ENCODE measurements at regions not wholly inside any gene's neighbourhood (a gene's known extent, or its start where the extent isn't known, plus 50 kb on each side); places are given as distances from the start of the nearest gene placed in this dataset.
"Not testable (repeated sequence)": the region's sequence is repeated elsewhere in the genome, so short reads cannot be mapped to it uniquely, and the experiment has no call there.

DNA sequence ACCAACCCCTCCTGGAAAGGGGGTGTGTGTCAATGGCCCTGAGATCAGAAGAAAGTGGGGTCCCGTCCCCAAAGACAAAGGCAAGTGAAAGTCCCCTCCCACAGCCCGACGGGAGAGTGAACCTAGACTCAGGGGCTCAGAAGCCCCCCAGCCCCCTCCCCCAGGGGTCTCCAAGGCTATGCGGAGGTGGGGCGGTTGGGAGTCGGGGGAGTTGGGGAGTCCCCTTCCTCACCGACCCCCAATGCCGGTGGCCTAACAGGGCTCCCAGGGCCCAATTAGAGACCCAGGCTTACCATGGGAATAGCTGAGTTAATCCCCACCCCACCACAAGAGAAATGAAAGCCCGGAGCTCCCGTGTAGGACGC is 105.4 kb downstream of the SPATA31A6 start:
- H3K27ac Mint-ChIP-seq; intact Hi-C loops (cut with micrococcal nuclease); DNase-seq; H3K36me3 Mint-ChIP-seq; H3K27me3 Mint-ChIP-seq; CTCF ChIA-PET; H3K9me3 Mint-ChIP-seq; H3K4me3 Mint-ChIP-seq; POLR2A ChIA-PET; H3K4me1 Mint-ChIP-seq (ENCODE audit: low read depth): not testable (repeated sequence)

DNA sequence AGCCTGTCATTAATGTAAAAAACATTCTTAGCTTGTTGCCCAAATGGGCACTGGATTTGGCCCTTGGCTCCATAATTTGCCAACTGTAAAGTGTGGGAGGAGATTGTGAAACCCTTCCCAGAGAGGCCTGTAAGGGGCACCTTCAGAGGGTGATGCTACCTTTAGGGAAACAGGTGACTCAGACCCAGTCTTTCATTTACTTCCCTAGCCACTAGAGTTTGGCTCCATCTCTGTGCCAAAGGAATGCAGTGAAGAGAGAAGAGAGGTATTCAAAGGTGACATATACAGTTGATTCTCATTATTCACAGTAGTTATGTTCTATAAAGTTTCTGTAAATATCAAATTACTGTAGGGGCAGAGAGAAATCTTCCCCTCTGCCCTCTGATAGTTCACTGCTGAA is 116.7 kb downstream of the SPATA31A6 start:
- intact Hi-C loops (cut with micrococcal nuclease); POLR2A ChIA-PET; H3K27me3 Mint-ChIP-seq; H3K4me3 Mint-ChIP-seq; CTCF ChIA-PET; H3K9me3 Mint-ChIP-seq; H3K27ac Mint-ChIP-seq; DNase-seq; H3K4me1 Mint-ChIP-seq (ENCODE audit: low read depth); H3K36me3 Mint-ChIP-seq: not testable (repeated sequence)

DNA sequence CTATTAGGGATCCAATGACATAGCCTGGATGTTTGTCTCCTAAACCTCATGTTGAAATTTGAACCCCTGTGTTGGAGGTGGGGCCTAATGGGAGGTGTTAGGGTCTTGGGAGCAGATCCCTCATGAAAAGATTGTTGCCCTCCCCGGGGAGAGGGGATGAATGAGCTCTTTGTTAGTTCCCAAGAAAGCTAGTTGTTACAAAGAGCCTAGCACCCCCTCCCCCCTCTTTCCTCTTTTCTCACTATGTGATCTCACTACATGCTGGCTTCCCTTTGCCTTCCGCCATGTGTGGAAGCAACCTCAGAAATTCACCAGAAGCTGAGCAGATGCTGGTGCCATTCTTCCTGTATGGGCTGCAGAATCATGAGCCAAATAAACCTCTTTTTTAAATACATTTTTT is 123.2 kb downstream of the SPATA31A6 start:
- H3K9me3 Mint-ChIP-seq = not testable (repeated sequence)

GRCh38 chr9:42307449-42307848 is 124.0 kb downstream of the SPATA31A6 start:
- H3K4me1 Mint-ChIP-seq (ENCODE audit: low read depth); H3K27me3 Mint-ChIP-seq; H3K27ac Mint-ChIP-seq; H3K9me3 Mint-ChIP-seq; H3K36me3 Mint-ChIP-seq; intact Hi-C loops (cut with micrococcal nuclease); H3K4me3 Mint-ChIP-seq; DNase-seq; CTCF ChIA-PET; POLR2A ChIA-PET: not testable (repeated sequence)

More for the DNA sequence above, 123.2 kb downstream of the SPATA31A6 start:
- H3K27ac Mint-ChIP-seq; CTCF ChIA-PET; H3K4me3 Mint-ChIP-seq; H3K4me1 Mint-ChIP-seq (ENCODE audit: low read depth); POLR2A ChIA-PET; H3K36me3 Mint-ChIP-seq; DNase-seq; H3K27me3 Mint-ChIP-seq; intact Hi-C loops (cut with micrococcal nuclease): not testable (repeated sequence)

DNA sequence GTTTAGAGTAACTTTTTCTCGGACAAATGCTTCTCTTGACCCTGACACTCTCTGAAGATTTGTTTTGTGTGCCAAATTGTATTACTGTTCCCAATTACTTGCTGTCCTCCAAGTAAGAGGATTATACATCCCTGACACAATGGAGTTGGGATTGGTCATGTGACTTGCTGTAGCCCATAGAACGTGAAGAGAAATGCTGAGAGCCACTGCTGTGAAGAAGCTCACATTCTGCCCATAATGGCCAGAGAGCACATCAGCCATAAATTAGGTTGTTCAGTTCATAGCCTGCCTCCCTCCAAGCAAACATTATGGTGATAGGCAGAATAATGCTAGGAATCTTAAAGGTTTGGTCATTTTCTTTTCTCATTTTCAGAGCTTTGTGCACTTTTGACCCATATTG is 127.5 kb downstream of the SPATA31A6 start:
- DNase-seq; H3K4me1 Mint-ChIP-seq (ENCODE audit: low read depth); H3K27ac Mint-ChIP-seq; H3K4me3 Mint-ChIP-seq; intact Hi-C loops (cut with micrococcal nuclease); CTCF ChIA-PET; POLR2A ChIA-PET; H3K9me3 Mint-ChIP-seq; H3K27me3 Mint-ChIP-seq; H3K36me3 Mint-ChIP-seq: not testable (repeated sequence)

GRCh38 chr9:42316026-42316425 is 132.6 kb downstream of the SPATA31A6 start:
- H3K27me3 Mint-ChIP-seq; H3K4me3 Mint-ChIP-seq; H3K4me1 Mint-ChIP-seq (ENCODE audit: low read depth); intact Hi-C loops (cut with micrococcal nuclease); H3K27ac Mint-ChIP-seq; CTCF ChIA-PET; H3K9me3 Mint-ChIP-seq; H3K36me3 Mint-ChIP-seq; DNase-seq; POLR2A ChIA-PET: not testable (repeated sequence)

- H3K36me3 Mint-ChIP-seq; POLR2A ChIA-PET; H3K27me3 Mint-ChIP-seq; H3K4me1 Mint-ChIP-seq (ENCODE audit: low read depth); DNase-seq; H3K4me3 Mint-ChIP-seq; intact Hi-C loops (cut with micrococcal nuclease); CTCF ChIA-PET; H3K27ac Mint-ChIP-seq; H3K9me3 Mint-ChIP-seq: not testable (repeated sequence)
These were observed 134.2 kb downstream of the SPATA31A6 start for GRCh38 chr9:42317677-42318076.

- H3K27ac Mint-ChIP-seq; H3K36me3 Mint-ChIP-seq; CTCF ChIA-PET; H3K4me3 Mint-ChIP-seq; H3K4me1 Mint-ChIP-seq (ENCODE audit: low read depth); H3K27me3 Mint-ChIP-seq; POLR2A ChIA-PET; H3K9me3 Mint-ChIP-seq; DNase-seq; intact Hi-C loops (cut with micrococcal nuclease): not testable (repeated sequence)
These were observed 139.8 kb downstream of the SPATA31A6 start for GRCh38 chr9:42323084-42323809.

GRCh38 chr9:42325142-42325541 is 141.7 kb downstream of the SPATA31A6 start:
- H3K4me3 Mint-ChIP-seq; DNase-seq; H3K4me1 Mint-ChIP-seq (ENCODE audit: low read depth); H3K27me3 Mint-ChIP-seq; intact Hi-C loops (cut with micrococcal nuclease); POLR2A ChIA-PET; H3K27ac Mint-ChIP-seq; H3K36me3 Mint-ChIP-seq; H3K9me3 Mint-ChIP-seq; CTCF ChIA-PET: not testable (repeated sequence)

- H3K27ac Mint-ChIP-seq; POLR2A ChIA-PET; DNase-seq; H3K36me3 Mint-ChIP-seq; H3K4me3 Mint-ChIP-seq; CTCF ChIA-PET; H3K4me1 Mint-ChIP-seq (ENCODE audit: low read depth); intact Hi-C loops (cut with micrococcal nuclease); H3K9me3 Mint-ChIP-seq; H3K27me3 Mint-ChIP-seq: not testable (repeated sequence)
These were observed 142.1 kb downstream of the SPATA31A6 start for GRCh38 chr9:42325561-42325960.

DNA sequence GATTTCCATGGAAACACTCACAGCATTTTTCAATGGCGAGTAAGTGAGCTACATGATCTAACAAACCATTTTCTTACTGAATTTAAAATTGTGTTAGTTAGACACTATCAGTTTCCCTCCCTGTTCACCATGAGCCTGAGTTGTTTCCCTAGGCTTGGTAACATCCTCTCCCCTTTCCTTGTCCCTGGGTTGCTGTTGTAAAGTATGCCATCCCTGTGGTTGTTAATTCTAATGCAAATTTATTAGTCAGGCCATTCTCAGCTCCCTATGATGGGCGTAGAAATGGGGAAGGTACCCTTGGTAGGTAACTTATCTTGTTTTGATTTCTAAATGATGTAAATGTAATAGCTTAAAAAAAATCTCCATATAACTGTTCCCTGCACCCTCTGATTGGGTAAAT is 143.0 kb downstream of the SPATA31A6 start:
- CTCF ChIA-PET; H3K4me3 Mint-ChIP-seq; H3K4me1 Mint-ChIP-seq (ENCODE audit: low read depth); H3K36me3 Mint-ChIP-seq; DNase-seq; H3K9me3 Mint-ChIP-seq; H3K27ac Mint-ChIP-seq; H3K27me3 Mint-ChIP-seq; intact Hi-C loops (cut with micrococcal nuclease); POLR2A ChIA-PET: not testable (repeated sequence)

DNA sequence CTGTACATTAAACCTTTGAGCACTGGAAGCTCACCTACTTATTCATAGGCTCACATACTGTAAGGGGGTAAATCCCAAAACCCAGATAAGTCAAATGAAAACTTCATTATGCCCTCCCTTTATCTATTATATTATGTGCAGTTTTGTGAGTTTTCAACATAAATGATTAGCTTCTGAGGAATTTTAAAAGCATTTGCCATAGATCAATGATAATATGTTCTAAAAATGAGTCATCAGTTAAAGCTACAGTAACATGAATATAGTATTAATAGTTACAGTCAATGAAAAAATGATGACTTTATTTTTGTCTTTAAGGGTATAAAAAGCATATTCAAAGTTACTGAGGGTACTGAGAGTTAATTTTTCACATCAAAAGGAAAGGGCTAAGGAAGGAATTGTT is 151.9 kb downstream of the SPATA31A6 start:
- H3K27me3 Mint-ChIP-seq; intact Hi-C loops (cut with micrococcal nuclease); H3K36me3 Mint-ChIP-seq; CTCF ChIA-PET; H3K4me3 Mint-ChIP-seq; H3K9me3 Mint-ChIP-seq; H3K27ac Mint-ChIP-seq; DNase-seq; POLR2A ChIA-PET; H3K4me1 Mint-ChIP-seq (ENCODE audit: low read depth): not testable (repeated sequence)

DNA sequence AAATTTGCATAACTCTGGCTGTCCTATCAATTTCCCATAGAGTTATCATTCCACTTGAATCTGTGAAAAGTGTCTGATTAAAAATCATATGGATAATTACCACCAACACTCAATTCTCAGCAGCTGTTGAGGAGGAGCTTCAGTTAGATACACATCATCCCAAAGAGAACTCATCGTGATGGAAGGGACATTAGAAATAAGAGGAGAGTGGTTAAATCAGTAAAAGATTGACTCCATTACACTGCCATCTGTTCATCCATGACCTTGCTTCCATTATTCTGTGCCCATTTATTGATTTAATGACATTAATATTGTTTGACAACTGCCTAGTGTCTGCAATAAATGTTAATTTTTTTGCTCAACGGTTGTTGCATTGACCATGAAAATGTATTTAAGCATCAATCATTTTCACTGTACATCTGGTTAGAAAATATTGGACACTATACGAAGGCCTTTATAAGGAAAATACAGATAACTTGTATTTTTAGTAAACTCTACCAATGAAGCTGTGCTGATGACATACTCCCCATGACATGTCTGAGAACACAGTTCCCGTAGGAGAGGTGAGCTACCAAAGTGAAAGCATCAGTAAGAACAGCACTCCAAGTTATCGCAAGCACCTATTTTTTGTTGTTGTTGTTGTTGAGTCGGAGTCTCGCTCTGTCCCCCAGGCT is 152.7 kb downstream of the SPATA31A6 start:
- intact Hi-C loops (cut with micrococcal nuclease); CTCF ChIA-PET; H3K9me3 Mint-ChIP-seq; H3K36me3 Mint-ChIP-seq; POLR2A ChIA-PET; H3K4me1 Mint-ChIP-seq (ENCODE audit: low read depth); H3K4me3 Mint-ChIP-seq; H3K27me3 Mint-ChIP-seq; H3K27ac Mint-ChIP-seq; DNase-seq: not testable (repeated sequence)
